Stimulated activated CD4-positive, alpha-beta T cell treated with anti-CD3 and anti-CD28 coated beads, TNF-alpha, amount 100 ng/mL, for 1 hour (primary cell): ENCODE measurements at regions not wholly inside any gene's neighbourhood (a gene's known extent, or its start where the extent isn't known, plus 50 kb on each side); places are given as distances from the start of the nearest gene placed in this dataset.

Experiments used
- DNase-seq, 3 donors: peaks; one replicate each; pipeline ENCODE4 v3.0.0-alpha.2; 2020; ENCODE audit warnings: low read depth in 3 of 3, low spot score in 1 of 3

- DNase-seq = no peak
Measured at GRCh38 chr2:2875831-2876230, 501.8 kb downstream of the EIPR1 start.

GRCh38 chr2:2875296-2875695 is 502.3 kb downstream of the EIPR1 start:
- DNase-seq = no peak

- no peak for DNase-seq
Measured at GRCh38 chr2:2874805-2875204, 502.8 kb downstream of the EIPR1 start.

GRCh38 chr2:2874341-2874740 is 503.3 kb downstream of the EIPR1 start:
- DNase-seq = no peak

GRCh38 chr2:2873450-2873811 is 504.2 kb downstream of the EIPR1 start:
- no peak for DNase-seq

GRCh38 chr2:2872713-2873449 is 504.7 kb downstream of the EIPR1 start:
- no peak for DNase-seq

- no peak for DNase-seq
Measured at GRCh38 chr2:2872309-2872617, 505.4 kb downstream of the EIPR1 start.

- DNase-seq = no peak
Measured at GRCh38 chr2:2871480-2872308, 505.9 kb downstream of the EIPR1 start.

GRCh38 chr2:2870106-2870505 is 507.5 kb downstream of the EIPR1 start:
- DNase-seq = no peak

- DNase-seq = no peak
Measured at GRCh38 chr2:2869553-2869952, 508.1 kb downstream of the EIPR1 start.

- no peak for DNase-seq
Measured at GRCh38 chr2:2868085-2868484, 509.5 kb downstream of the EIPR1 start.

GRCh38 chr2:2867397-2867979 is 510.1 kb downstream of the EIPR1 start:
- DNase-seq = no peak

GRCh38 chr2:2866459-2866858 is 511.2 kb downstream of the EIPR1 start:
- no peak for DNase-seq

- no peak for DNase-seq
Measured at GRCh38 chr2:2862386-2862785, 515.2 kb downstream of the EIPR1 start.

GRCh38 chr2:2861666-2862240 is 515.9 kb downstream of the EIPR1 start:
- DNase-seq = no peak

GRCh38 chr2:2860589-2861300 is 516.9 kb downstream of the EIPR1 start:
- DNase-seq = no peak

GRCh38 chr2:2859732-2860131 is 517.9 kb downstream of the EIPR1 start:
- DNase-seq = no peak

- DNase-seq = no peak
Measured at GRCh38 chr2:2859164-2859563, 518.5 kb downstream of the EIPR1 start.

GRCh38 chr2:2856723-2857415 is 520.7 kb downstream of the EIPR1 start:
- DNase-seq = no peak

- DNase-seq = no peak
Measured at GRCh38 chr2:2855297-2855696, 522.3 kb downstream of the EIPR1 start.

GRCh38 chr2:2853346-2853745 is 522.3 kb upstream of the MYT1L start:
- DNase-seq = no peak
